ENCODE measurements at regions not wholly inside any gene's neighbourhood (a gene's known extent, or its start where the extent isn't known, plus 50 kb on each side); places are given as distances from the start of the nearest gene placed in this dataset.

- CTCF ChIA-PET = no interaction called here
- POLR2A ChIA-PET = no interaction called here
Observed at GRCh38 chrX:44063606-44064005, 90.4 kb upstream of the NDP start.

GRCh38 chrX:44062840-44063239, 89.7 kb upstream of the NDP start:
- ChIA-PET CTCF (no interaction called here), POLR2A (no interaction called here)
- DNase-seq (ENCODE audit: extremely low spot score) = no peak

More at GRCh38 chrX:44063606-44064005, 90.4 kb upstream of the NDP start:
- DNase-seq (ENCODE audit: extremely low spot score) = no peak
- TF ChIP-seq CTCF (IDR thresholded peaks at IDR 0.05; ENCODE audit: control extremely low read depth, extremely low read depth, low read depth, missing control alignments) = no peak

GRCh38 chrX:44061968-44062614, 88.9 kb upstream of the NDP start:
- no peak for DNase-seq (ENCODE audit: extremely low spot score)

More at GRCh38 chrX:44062840-44063239, 89.7 kb upstream of the NDP start:
- no peak for TF ChIP-seq CTCF (IDR thresholded peaks at IDR 0.05; ENCODE audit: control extremely low read depth, extremely low read depth, low read depth, missing control alignments)

GRCh38 chrX:44060221-44060620, 87.0 kb upstream of the NDP start:
- POLR2A ChIA-PET = no interaction called here

More at GRCh38 chrX:44061968-44062614, 88.9 kb upstream of the NDP start:
- ChIA-PET CTCF (no interaction called here), POLR2A (no interaction called here)
- no peak for TF ChIP-seq CTCF (IDR thresholded peaks at IDR 0.05; ENCODE audit: control extremely low read depth, extremely low read depth, low read depth, missing control alignments)

GRCh38 chrX:44058339-44058738, 85.1 kb upstream of the NDP start:
- ChIA-PET CTCF (no interaction called here), POLR2A (no interaction called here)
- no peak for DNase-seq (ENCODE audit: extremely low spot score)
- TF ChIP-seq CTCF (IDR thresholded peaks at IDR 0.05; ENCODE audit: control extremely low read depth, extremely low read depth, low read depth, missing control alignments) = no peak

More at GRCh38 chrX:44060221-44060620, 87.0 kb upstream of the NDP start:
- CTCF ChIA-PET = no interaction called here
- no peak for DNase-seq (ENCODE audit: extremely low spot score)
- no peak for TF ChIP-seq CTCF (IDR thresholded peaks at IDR 0.05; ENCODE audit: control extremely low read depth, extremely low read depth, low read depth, missing control alignments)

GRCh38 chrX:44055638-44056037, 82.4 kb upstream of the NDP start:
- TF ChIP-seq CTCF (IDR thresholded peaks at IDR 0.05; ENCODE audit: control extremely low read depth, extremely low read depth, low read depth, missing control alignments) = no peak
- DNase-seq (ENCODE audit: extremely low spot score) = no peak
- POLR2A ChIA-PET = no interaction called here
- CTCF ChIA-PET = interaction anchor here (1.1 to 1.6 kb wide), 2 partner anchors 11 to 17 kb away, joined by 3 to 5 read pairs; no protein-coding TSS in a partner anchor
